Cerebellar cortex (tissue), 1 donor: ENCODE measurements at regions not wholly inside any gene's neighbourhood (a gene's known extent, or its start where the extent isn't known, plus 50 kb on each side); places are given as distances from the start of the nearest gene placed in this dataset.
"Not testable (repeated sequence)": the region's sequence is repeated elsewhere in the genome, so short reads cannot be mapped to it uniquely, and the experiment has no call there.

Source experiments
- DNase-seq: peaks from one replicate; pipeline ENCODE4 v3.0.0-alpha.2; 2015; ENCODE audit warnings: low spot score

DNA sequence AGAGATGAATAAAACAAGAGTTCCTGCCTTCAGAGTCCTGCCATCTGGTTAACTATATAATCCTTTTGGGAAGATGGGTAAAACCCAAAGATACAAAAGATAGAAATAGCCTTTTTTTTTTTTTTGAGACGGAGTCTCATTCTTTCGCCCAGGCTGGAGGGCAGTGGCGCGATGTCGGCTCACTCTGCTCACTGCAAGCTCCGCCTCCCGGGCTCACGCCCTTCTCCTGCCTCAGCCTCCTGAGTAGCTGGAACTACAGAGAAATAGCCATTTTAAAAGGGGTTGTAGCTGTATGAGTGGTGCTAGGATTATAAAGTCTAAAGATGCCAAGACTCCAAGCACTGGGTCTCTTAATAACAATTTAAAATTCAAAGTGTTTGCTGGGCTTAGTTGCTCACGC lies 97.2 kb downstream of the KDR start:
- no peak for DNase-seq

- DNase-seq: no peak
Observed at GRCh38 chr4:55027596-55027995, 97.8 kb downstream of the KDR start.

DNA sequence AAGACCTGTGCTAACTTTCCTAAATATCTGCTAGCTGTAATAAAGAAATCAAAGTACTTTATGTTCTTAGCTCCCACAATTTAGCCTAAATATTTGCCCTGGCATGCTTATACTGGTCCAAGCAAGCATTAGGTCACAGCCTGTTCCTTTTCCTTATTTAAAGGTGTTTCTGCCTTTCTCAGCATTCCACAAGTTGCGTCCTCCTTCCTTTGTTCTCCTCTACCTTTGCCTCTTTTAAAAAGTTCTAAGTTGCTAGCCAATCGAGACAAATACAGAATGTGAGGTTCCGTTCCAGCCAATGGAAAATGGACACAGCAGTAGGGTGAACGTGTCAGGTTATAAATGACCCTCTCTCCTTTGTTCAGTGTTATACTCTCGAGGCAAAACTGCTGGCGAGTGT lies 99.9 kb downstream of the KDR start:
- DNase-seq: not testable (repeated sequence)

DNA sequence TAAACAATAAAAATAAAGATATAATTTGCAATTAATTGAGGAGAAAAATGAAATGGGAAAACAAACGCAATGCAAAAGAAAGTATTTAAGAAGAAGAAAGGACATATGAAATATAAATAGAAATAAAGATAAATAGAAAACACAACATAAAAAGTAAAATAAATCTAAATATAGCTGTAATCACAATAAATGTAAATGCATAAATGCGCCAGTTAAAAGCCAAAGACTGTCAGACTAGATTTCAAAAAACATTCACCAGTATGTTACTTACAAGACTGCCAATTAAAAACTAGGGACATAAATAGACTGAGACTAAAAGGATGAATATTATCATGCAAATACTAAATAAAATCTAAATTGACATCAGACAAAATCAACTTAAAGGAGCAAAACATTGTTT lies 102.4 kb downstream of the KDR start:
- no peak for DNase-seq

- DNase-seq: no peak
Observed at GRCh38 chr4:55021214-55021613, 104.2 kb downstream of the KDR start.

DNA sequence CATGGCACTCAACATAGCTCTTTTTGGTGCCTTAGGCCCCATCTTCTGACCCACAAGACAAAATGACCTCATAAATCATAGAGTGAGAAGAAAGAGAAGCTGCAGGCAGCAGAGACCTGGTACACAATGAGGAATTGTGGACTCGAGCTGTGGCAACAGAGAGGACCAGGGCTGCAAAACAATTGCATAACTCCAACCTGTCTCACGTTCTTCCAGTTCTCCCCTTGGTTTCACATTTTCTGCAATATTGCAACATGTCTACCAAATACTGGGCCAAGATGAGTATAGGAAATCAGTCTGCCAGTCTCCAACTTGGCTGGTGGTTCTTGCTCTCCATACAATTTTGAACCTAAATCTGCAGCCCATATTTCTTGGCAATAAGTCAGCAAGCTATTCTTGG lies 105.3 kb downstream of the KDR start:
- DNase-seq: no peak

DNA sequence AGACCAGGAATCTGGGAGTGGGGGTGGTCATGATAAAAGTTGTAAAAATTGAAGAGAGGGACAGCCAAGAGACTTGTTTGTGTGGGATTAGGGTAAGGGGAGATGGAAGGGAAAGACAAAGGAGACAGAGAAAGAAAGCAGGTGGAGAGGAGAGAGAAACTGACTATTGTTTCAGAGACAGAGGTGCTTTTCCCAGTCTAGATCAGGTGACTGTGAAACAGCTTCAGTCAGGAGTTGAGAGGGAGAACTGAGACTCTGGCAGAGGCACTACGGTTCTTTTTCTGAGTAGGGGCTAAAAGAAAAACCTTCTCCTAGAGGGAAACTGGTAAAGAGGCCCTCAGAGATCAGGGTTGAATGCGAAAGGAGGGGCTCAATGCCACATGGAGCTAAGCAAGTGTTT lies 106.4 kb downstream of the KDR start:
- no peak for DNase-seq

GRCh38 chr4:55018521-55018920 lies 106.9 kb downstream of the KDR start:
- DNase-seq: no peak

GRCh38 chr4:55017406-55017805 lies 108.0 kb downstream of the KDR start:
- no peak for DNase-seq

GRCh38 chr4:55016131-55016530 lies 109.3 kb downstream of the KDR start:
- DNase-seq: no peak

DNA sequence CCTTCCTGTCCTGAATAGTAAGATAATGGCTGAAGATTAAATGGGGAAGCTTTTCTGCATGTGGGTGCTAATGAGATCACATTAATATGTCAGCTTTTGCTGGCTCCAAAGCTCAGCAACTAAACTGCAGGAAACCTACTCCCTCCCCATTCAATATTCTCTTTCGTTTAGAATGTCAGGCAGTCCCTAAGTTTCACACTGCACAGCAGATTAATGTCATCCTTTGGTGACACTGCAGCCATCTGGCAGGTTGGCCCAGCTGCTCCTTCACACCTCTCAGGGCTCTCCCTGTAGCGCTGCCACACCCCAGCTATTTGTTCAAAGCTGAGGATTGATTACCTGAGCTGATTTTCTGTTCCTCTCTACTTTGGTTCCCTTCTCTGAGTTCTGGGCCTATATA lies 110.5 kb downstream of the KDR start:
- DNase-seq: no peak

GRCh38 chr4:55013431-55013955 lies 111.9 kb downstream of the KDR start:
- no peak for DNase-seq

DNA sequence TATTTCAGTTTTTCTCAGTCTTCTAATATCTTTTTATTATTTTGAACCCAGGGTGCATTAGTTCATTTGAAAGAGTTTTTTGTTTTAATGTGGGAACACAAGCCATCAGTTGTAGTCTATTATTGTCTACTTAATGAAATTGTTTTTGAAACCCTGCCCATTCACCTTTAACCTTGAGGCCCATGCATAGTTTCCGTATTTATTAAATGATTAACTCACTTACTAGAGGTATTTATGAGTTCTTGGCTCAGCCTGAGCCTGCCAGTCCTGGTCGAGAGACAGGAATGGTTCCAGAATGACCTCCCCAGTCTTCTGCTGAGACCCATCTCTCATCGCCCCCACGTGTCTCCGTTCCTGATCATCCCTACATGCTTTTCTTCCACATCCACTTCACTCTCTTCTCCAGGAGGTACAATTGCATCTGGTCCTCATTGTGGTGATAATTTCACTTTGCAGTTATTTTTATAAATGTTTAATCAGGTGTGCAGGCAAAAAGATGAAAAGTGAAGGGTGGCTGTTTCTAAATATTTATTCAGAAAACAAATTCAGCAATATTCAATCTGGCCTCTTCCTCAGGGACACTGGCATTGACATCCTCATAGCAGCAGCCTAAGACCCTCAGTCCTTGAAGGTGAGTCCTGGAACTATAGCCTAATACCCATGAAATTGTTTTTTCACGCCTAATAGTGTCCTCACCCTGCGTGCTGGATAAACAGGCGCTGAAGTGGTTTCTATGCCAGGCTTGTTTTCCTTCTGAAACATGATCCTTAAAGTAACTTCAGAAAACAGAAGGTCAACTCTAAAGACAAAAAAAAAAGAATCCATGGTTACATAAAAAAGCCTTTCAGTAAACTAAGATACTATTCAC lies 112.8 kb downstream of the KDR start:
- no peak for DNase-seq

- no peak for DNase-seq
Observed at GRCh38 chr4:55011761-55012160, 113.6 kb downstream of the KDR start.

GRCh38 chr4:55010550-55010949 lies 114.8 kb downstream of the KDR start:
- DNase-seq: no peak

DNA sequence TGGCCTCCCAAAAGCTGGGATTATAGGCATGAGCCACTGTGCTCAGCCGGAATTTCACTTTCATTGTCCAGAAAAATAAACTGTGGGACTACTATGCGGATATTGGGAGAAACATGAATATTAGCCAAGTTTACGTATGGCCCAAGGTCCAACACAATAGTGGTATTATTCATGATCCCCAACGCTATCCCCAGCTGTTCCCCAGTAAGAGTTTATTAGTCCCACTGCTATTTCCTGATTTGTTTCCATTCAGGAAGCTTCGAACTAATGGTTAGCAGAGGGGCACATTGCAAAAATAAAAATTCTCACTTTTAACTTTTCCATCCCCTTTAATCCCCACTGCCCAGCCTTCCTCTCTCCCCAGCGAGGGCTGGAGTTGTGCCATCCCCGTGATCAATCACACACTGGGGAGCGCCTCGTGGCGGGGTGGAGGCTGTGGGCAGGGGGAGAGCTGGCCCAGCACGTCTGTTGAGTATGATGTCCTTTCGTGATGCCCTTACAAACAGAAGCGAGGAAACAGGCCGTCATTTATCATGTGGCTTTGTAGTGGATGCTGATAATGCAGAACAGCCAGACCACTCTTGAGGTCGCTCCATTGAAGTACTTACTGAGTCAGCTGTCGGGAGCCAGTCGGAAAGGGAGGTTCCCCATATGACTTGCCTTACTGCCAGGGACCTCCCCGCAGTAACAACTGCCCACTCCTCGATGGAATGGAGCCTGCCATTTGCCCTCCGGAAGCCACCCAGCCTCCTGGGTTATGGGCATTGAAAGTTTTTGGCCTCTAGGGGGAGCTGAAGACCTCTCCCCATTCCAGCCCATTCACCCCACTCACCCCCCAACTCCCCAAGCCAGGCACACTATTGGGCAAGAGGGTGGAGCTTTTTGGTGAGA lies 117.0 kb downstream of the KDR start:
- no peak for DNase-seq

- no peak for DNase-seq
Observed at GRCh38 chr4:55005910-55006309, 119.5 kb downstream of the KDR start.

- no peak for DNase-seq
Observed at GRCh38 chr4:55004831-55005230, 120.6 kb downstream of the KDR start.

DNA sequence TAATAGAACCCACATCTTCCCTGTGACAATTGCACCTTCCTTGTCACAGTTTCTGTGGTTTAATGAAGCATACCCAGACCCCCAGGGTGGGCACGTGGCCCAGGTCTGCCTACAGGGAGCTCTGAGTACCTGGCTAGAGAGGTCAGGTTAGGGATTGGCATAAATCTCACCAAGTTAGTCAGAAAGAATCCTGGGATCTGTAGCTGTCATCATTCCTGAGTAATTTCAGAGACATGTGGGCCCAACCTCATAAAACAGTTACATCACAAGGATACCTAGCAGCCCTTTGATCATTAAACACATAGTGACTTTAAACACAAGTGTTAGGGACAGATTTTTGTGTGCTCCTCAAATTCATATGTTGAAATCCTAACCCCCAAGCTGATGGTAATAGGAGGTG lies 123.0 kb downstream of the KDR start:
- DNase-seq: no peak

- DNase-seq: no peak
Observed at GRCh38 chr4:55001538-55001937, 123.9 kb downstream of the KDR start.

DNA sequence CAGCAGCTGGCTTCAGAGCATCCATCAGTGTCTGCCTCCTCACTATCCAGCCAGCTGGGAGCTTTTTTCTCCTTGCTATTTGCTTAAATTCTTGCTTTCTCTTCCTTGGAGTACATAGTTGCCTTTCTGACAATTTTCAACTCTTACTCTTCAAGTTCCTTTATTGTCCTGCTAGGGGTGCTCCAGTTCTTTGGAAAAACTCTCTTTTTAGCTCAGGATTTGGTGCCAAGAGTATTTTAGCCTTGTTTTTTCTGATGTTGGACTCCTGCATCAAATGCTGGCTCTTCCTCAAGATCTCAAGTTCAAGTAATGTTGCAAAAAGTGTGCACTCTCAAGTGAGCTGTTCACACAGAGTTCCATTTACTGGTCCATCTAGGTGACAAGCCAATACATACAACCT lies 126.4 kb downstream of the KDR start:
- DNase-seq: peak; percentile 6

- DNase-seq: not testable (repeated sequence)
Observed at GRCh38 chr4:54993473-54994026, 131.8 kb downstream of the KDR start.

GRCh38 chr4:54992266-54992665 lies 133.1 kb downstream of the KDR start:
- DNase-seq: no peak
